SIG-M5 treated with dmso at 0.1 percent for 504 hours (cell line): ENCODE measurements at regions not wholly inside any gene's neighbourhood (a gene's known extent, or its start where the extent isn't known, plus 50 kb on each side); places are given as distances from the start of the nearest gene placed in this dataset.
A peak's percentile ranks its signal among the peaks of the same experiment; 100 is the strongest.

Source experiments
- DNase-seq: peaks from one replicate; lab custom pipeline; 2025; ENCODE audit not compliant: unreplicated experiment; lab: John Stamatoyannopoulos, UW

DNA sequence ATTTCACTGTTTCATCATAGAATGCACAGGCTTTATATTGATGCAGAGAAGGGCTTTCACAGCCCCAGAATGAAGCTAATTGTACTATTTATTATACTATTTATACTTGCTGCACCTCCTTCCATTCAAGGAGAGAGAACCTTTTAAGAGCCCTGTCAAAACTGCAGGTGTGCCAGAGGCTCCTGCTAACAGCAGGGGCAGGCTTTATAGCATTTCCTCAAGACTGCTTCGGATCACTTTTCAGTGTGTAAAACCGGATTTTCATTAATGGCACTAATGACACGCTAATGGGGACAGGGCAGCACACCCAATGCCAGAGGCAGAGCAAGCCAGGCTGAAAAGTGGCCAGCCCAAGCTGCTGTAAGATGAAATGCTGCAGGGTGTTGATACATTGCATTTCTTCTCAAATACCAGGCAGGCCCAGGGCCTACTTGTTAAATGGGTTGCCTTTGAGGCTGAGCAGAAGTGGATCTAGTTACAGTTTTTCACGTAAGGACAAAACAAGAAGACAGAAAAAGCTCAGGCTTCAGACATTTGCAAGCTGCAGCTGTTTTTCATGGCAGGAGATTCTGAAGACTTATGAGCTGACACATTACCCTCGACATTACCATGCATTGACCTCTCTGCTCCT is 487.7 kb upstream of the BTBD3 start:
- DNase-seq, result no peak

DNA sequence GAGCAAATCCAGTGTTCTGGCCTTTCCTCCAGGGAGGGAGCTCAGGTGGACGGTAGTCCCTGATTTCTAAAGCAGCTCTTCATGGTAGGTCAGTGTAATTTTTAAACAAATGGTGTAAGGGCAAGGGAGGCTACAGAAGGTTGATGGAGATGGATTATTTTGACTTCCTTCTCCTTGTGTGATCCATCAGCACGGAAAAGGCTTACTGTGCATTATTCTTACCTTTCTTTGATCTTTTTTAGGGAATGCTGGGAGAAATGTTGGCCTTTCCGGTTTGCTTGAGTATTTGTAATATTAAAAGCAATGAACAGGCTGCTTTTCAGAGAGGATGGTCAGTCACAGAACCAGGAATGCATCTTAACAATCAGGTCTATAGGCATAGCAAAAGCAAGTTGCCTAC is 487.0 kb upstream of the BTBD3 start:
- no peak for DNase-seq

DNA sequence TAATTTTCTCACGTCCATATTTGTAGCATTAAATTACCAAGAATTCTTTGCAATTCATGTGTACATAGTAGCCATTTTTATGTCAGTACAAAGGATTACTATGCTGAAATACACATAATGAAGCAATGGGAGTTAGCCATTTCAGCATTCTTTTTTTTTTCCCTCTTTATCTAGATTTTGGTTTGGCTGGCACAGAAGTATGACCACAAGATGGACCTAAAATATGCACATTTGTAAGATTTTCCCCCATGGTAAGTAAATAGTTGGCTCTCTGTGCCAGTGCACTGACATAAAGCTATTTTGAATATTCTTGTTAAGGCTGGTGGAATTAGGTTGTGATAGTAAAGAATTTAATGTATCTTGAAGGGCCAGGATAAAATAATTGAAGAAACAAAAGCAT is 486.1 kb upstream of the BTBD3 start:
- no peak for DNase-seq

DNA sequence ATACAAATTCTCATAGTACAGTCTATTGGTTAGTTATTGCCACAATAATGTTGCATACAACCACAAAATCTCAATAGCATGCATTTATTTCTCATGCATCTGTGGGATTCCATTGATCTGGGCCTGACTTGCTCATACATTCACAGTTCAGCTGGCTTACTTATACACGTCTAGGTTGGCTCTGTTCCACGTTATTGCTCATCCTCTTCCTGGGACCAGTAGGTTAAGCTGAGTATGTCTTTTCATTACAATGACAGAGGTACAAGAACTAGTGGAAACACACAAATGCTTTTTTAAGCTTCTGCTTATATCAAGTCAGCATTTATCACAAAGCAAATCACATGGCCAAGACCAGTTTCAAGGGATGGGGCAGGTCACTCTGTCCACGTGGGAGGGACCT is 485.3 kb upstream of the BTBD3 start:
- no peak for DNase-seq

DNA sequence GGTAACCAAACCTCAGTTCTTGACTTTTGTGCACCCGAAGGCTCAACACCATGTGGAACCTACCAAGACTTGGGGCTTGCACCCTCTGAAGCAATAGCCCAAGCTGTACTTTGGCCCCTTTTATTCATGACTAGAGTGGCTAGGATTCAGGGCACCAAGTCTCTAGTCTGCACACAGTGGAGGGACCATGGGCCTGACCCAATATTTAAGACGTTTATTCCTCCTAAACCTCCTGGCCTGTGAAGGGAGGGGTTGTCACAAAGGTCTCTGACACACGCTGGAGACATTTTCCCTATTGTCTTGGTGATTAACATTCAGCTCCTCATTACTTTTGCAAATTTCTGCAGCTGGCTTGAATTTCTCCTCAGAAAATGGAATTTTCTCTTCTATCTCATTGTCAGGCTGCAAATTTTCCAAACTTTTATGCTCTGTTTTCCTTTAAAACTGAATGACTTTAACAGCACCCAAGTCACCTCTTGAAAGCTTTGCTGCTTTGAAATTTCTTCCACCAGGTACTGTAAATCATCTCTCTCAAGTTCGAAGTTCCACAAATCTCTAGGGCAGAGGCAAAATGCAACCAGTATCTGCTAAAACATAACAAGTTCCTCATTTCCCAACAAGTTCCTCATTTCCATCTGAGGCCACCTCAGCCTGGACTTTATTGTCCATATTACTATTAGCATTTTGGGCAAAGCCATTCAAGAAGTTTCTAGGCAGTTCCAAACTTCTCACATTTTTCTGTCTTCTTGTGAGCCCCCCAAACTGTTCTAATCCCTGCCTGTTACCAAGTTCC is 481.4 kb upstream of the BTBD3 start:
- peak; percentile 29 for DNase-seq

DNA sequence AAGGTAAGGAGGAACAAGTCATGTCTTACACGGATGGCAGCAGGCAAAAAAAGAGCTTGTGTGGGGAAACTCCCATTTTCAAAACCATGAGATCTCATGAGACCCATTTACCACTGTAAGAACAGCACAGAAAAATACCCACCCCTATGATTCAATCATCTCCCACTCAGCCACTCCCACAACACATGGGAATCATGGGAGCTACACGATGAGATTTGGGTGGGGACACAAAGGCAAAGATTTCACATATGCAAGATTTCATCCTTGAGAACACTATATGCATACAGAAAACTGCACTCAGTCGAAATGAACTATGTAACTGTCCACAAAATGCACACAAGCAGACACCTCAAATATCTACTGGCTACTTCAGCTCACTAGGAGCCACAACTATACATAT is 480.6 kb upstream of the BTBD3 start:
- no peak for DNase-seq

DNA sequence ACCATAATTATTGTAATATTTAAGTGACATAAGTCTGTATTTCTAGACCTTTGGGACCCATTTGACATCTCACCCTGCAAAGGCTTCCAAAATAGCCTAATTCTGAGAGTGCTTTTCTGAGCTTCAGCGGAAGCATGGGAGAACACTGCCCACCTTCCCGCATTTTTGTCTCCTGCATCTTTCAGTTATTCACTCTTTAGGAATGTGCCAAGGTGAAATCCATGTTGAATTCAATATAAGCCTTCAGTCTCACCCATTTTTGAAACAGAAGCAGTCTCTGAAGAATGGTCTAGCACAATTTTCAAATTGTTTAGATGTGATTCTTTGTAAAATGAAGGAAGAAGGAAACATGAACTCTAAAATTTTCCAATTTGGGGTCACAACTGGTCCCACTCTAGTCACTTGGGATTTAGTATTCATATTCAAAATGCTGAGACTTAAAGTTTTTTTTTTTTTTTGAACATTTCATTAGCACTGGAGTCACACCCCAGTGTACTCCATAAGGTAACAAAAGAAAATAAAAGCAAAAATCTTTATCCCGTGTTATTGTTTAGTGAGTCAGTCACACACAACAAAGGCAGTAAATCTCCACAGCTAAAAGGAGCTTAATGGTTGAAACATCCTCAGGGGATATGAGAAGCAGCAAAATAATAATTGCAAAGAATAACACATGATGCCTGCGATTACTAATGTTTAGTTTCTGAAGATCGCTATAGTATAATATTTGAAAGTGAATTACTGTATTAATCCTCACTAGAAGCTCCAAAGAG is 479.9 kb upstream of the BTBD3 start:
- DNase-seq, result no peak

DNA sequence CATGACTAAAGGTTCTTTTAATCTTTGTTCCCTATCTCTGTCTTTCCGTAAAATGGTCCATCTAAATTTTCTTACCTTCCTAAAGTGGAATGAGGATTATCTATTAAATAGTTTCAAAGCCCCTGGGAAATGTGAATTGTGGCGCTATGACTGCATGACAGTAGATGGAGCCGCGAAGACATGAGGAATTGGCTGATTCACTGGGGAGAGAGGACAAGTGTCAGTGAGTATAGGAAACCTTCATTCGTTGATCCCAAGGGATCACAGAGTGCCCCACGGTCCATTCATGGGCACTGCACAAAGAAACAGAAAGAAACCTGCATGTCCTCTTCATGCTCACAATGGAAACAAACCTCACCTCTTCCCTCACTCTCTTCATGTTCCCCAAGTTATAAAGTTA is 479.3 kb upstream of the BTBD3 start:
- no peak for DNase-seq

DNA sequence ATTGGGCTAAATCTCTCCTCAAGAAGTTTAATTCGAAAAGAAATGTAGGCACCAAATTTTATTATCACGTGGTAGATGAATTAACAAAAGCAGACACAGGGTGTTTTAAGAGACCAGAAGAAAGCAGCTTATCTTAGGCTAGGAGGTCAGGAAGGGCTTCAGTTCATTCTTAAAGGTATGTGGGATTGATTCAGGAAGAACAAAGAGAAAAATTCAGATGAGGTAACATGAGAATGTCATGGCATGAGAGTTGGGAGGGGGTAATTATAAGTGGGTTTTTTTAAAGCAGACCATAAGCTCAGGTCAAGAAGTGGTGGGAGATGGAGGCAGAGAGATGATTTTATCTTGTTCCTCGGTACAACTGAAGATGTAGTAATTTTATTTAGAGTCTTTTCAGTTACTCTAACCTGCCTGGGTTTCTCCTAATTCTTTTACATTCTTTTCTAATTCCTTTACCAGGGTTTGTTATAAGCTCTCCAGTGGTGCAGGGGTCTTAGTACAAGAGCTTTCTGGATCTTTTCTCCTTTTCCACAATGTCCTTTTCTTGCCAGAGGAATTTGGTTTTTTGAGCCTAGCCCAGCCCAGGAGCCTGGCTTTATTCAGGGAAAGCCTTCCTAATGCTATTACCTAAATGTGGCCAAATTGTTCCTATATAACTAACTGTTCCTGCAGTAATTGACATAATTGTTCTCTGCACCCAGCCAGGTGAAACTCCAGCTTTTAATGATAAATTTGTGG is 474.1 kb upstream of the BTBD3 start:
- no peak for DNase-seq

DNA sequence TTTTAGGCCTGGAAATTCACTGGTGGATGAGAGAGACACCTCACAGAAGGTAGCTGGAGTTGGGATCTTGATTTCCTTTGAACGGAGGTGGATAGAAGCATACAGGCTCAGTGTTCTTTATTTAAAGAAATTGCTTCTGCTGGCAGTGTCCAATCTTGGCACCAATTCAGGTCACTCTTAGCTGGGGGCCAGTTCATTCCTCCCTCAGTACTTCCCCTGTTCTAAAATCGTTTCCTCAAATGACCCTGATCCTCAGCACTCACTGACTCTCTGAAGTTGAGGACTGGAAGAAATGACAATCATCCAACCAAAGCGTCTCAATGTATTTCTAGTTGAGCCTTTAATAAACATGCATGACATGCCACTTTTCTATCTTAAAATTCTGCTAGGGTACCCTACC is 472.5 kb upstream of the BTBD3 start:
- DNase-seq, result no peak

DNA sequence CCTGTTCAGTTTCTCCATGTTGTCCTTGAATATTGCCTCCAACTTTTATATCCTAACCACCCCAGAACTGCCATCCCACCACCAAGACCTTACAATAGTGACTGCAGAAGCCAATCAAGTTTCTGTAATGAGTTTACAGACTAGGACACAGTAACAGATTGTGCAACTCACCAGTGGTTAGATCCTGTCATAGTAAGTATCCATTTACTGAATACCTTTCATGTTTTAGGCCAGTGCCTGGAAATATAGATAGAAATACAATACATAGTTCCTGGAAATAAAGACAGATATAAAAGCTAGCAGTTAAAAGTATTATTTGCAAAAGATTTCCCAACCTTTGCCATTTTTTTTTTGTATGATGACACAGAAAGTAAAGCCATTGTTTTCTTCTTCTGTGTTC is 471.8 kb upstream of the BTBD3 start:
- no peak for DNase-seq

DNA sequence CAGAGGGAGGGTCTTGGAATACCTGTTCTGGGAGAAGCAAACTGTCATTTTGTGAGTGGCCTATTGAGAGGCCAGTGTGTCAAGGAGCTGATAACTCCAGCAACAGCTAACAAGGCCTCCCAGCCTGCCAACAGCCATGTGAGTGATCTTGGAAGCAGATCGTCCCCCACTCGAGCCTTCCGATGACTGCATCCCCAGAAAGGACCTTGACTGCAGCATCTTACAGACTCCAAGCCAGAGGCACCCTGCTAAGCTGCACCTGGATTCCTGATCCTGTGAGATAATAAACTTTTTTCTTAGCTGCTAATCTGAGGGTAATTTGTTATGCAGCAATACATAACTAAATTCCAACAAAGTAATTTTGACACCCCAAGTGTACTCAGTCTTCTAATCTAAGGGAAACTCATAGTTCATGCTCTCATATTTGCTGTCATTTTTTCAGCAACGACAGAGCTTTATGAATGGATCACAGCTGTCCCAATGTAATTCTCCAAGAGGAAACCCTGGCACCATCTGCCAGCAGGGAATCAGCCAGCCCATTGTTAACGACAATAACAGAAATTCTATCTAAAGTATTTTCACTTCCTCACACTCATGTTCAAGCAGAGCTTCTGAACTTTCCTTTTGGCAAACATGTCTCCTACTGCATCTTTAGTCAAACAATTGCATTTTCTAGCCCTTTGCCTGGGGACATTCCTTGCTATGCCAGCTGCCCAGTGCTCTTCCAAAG is 470.2 kb upstream of the BTBD3 start:
- DNase-seq, result no peak

DNA sequence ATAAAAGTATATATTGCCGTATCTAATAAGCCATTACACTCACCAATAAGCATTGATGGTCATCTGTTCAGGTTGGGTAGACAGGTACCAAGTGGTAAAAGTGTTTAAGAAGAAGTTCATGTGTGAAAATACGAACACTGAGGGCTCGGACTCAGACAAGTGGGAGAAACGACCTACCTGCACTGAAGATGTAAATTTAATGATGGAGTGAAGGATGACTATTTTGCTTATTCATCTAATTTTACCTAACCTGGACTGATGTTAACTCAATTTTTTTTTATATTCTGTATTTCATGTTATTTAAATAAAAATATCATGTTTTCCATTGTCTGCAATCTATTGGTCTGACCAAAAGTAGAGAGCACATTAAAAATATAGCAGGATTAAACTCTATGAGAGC is 469.1 kb upstream of the BTBD3 start:
- no peak for DNase-seq

DNA sequence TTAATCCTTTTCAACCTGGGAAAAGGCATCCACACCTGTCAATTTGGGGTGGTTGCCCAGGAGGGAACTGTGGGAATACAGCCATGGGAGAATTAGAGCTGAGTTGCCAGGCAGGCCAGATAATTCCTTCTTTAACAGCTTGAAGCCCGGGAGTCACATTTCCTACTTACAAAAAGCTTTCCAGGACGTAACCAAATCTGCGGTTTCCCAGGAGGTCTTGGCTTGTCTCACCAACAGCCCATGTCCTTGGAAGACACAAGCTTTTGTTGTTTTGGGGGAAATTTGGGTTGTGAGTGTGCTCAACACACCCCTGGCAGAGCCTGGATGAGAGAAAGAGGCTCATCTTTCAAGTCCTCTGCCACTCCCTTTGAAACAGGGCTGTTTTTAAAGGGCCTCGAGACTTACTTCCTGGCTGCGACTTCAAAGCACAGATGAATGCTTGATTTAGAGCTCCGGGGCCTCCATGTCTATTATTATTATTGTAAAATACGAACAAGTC is 465.9 kb upstream of the BTBD3 start:
- DNase-seq, result no peak

DNA sequence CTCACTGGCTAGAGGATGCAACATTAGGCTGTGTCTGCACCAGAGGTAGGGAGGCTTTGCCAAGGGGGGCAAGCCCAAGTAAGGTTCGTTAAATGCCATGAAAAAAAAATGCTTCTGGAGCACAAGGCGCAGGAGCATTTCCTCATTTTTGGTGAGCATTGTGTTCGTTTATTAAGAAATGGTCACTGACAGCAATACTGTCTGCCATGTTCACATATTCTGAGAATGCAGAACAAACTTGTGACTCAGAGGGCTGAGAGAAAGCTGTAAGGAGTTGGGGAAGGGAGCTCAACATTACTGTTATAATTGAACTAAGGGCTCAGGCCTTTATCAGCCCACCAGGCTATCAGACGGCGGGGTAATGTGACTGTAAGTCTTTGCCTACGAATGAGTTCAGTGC is 465.4 kb upstream of the BTBD3 start:
- DNase-seq, result peak; percentile 23

DNA sequence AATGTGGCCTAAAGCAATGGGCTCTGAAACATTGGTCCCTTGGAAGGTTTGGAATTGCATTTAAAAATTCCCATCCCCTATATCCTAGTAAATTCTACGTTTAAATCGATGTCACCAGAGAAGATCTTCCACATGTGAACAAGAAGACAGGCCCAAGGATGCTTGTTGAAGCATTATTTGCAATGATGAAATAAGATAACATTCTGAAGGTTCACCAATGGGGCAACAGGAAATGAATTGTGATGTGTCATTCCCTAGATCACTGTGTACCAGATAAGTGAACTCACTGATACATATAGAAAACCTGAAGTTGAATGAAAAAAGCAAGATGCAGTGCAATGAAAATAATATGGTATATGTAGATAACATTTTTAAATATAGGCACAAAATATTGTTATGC is 464.3 kb upstream of the BTBD3 start:
- DNase-seq, result peak; percentile 16

DNA sequence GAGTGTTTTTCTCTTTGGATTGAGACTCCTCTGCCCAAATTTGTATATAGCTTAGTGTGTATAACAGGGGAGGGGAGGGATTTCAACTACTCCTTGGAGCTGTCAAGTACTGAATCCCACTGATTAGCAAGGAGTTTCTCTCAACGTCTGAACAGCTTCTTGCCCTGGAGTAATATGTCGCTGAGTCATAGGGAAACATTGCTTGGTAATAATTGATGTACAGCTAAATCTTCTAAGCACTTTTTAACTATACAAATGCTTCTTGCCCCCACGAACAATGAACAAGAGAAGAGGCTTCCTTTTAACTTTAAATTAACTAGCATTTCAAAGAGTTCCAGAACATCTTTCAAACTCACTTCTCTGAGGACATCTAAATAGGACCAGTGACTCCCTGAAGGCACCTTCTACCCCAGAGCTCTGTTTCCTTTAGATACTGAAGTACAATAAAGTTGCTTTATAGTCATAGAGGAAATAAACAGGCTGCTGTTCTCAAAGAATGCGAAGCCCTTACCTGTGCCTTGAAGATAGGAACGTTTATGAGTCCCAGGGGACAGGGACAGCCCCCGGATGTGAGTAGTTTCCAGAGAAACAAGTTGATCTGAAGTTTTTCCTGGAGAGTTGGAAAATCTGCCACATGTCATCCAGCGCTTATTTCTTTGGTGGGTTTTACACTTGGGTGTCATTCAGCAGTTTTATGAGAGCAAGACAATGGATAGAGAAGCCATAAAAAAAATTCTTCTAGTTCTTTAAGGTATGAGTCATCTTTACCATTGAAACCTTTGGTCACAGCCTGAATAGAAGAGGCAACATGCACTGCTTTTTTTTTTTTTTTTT is 462.5 kb upstream of the BTBD3 start:
- no peak for DNase-seq

DNA sequence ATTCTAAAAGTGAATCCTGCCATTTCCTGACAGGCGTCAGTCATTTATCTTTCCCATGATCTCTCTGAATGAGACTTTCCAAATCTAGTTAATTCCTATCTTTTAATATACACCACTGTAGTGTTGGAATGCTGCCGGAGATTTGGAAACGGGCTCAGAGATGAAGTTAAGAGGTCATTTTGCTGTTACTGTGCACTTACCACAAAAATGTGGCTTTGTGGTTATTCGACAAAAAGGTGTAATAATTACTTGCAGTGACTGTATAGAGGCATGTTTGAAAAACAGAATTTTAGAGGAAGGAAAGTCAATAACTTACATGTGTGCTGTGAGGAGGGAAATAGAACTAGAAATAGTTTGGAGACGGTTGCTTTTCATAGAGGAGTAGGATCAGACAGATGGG is 460.2 kb upstream of the BTBD3 start:
- no peak for DNase-seq

DNA sequence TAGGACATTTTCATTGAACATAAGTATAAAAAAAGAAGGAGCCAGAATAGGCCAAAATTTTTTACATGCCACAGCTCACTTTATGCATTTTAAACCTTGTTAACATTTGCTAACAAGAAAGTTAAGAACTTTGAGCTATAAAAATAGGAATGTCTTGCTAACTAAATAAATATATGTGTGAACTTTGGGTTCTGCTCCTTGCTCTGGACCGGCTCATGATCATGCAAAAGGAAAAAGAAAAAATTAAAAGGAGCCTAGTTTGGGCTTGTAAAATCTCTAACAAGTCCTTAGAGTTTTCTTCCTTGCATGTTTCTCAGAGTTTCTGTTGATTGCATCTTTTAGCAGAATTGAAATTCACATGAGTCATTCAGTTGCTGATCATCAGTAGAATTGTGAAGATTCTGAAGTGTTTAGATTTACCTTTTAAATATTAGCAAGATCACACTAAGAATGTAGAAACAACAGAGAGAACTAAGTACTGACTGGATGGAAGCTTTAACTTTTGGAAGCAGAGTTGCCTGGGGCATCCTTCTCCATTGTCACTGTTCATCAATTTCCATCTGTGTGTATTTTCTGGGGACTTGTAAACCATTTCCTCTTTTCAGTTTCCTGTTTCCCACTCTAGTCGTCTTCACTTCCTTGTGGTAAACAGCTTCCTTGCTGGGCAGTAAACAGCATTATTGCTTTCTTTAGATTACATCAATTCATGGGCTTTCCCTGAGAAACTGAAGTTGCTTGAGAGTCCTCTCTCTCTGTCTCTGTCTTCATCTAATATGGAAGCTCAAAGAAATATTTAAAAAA is 458.4 kb upstream of the BTBD3 start:
- peak; percentile 26 for DNase-seq
